GM19043 (cell line): ENCODE measurements at regions not wholly inside any gene's neighbourhood (a gene's known extent, or its start where the extent isn't known, plus 50 kb on each side); places are given as distances from the start of the nearest gene placed in this dataset.

Experiments
- ATAC-seq: cut with Tn5 transposase; IDR thresholded peaks from one replicate; pipeline ENCODE4 v1.9.1; 2021; ENCODE audit warnings: low read depth; ENCODE audit not compliant: unreplicated experiment

DNA sequence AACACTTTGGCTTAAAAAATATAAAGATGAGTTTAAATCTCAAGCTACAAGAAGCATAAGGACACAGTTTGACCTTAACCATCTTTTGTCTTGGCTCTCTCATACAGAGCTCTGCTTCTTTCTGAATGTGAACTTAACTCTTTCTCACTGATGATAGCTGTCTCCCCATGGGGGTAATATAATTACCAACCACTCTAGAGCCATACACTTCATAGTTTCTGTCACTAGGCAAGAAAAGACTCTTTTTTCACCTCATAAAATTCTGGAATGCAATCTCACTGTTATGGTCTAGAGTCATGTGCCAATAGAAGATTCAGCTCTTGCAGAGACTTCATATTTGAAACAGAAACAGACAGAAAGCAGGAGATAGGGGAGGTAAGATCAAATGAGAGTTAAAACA, 481.7 kb upstream of the AGA start:
- ATAC-seq, result no peak

DNA sequence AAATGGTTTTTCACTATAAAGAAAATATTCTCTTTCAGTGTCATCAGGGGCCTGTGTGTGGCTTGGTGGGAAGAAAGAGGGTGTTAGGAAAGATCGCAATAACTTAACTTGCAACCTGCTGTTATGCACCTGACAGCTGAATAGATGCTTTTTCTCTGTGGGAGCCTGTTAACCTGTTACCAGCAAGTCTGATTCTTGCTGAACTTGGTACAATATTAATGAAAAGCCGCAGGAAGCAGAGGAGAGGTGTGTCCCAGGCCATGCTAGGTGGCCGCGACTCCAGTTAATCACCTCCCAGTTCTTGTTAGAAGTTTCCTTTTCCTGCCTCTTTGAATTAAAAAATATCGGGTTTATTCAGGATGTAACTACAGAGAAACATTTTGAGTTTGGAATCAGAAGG, 494.8 kb upstream of the AGA start:
- ATAC-seq, result no peak

DNA sequence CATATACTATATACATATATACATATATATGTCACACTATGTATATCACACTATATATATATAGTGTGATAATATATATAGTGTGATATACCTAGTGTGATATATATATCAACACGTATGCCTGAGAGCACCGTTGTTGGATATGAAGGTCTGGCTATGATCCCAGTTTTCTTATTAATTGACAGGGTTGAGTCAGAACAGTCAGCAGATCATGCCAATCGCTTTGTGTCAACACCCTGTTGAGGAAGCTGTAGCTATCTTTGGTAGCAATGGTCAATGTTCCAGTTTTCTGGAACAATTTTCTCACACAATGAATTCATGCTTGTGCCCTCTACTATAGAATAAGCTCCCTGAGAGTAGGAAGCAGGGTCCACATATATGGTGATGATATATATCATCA, 496.0 kb upstream of the AGA start:
- no peak for ATAC-seq

DNA sequence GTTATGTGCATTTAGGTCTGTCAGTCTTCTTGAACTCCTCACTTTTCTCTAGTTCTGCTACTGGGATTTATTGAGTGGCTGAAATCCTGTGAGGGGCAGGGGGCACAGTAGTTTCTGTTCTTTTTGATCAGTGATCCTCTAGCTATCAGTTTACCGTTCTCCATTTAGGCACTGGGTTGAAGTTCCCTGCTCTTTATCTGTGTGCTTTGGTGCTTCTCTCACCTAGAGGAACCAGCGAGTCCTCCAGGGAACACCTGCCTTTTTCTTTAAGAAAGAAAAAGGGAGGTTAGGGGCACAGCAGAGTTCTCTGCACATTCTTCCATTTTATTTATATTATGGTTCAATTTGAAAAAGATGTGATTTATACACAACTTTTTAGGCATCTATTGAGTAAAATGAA, 503.0 kb upstream of the AGA start:
- no peak for ATAC-seq

DNA sequence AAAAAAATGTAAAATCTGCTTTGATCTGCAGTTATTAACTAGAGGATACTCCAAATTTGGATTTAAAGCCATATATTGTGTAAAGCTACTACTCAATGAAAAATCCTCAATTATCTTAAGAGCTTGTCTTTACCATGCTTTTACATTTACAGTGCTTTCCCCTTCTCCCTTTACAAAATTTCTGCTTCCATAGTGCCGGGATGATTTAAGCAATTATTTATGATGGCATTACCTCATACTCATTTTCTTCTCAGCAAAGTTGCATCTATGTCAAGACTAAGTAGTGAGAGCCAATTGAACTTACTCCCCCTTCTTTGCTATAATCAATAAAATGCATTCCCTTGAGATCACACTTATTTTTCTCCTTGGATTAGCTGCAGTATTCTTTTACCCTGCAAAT, 505.4 kb upstream of the AGA start:
- ATAC-seq, result no peak

DNA sequence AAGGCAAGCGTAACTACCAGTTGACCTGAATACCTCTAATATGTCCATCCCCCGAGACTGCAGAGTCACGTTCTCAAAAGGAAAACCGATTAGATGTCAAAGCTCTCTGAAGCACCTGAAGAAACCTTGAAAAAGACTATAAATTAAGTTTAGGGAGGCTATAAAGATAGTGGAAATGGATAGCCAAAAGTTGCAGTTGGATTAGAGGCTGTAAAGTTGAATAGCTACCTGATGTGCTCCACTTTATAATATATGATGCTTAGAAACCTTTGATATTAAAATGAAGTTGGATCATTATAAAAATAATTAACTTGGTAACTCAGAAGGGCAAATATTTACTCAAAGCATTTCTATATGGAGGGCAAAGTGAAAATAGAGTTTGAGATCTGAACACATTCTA, 506.6 kb upstream of the AGA start:
- ATAC-seq, result no peak

DNA sequence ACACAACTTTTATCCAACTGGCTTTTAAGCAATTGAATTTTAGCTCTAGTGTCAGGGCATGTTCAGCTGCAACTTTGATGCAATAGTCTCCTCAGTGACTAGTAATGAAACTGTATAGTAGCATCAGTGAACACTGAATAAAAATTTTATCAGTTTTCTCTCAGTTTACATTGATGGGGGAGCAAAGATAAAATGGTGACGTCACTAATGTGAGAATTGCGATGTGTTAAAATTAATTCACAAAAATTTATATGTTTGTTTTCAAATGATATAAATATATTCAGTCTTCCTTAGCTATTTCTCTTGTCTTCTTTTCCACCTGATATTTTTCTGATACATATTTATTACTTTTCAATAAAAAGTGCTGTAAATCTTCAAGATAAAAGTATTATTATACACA, 508.8 kb upstream of the AGA start:
- no peak for ATAC-seq

DNA sequence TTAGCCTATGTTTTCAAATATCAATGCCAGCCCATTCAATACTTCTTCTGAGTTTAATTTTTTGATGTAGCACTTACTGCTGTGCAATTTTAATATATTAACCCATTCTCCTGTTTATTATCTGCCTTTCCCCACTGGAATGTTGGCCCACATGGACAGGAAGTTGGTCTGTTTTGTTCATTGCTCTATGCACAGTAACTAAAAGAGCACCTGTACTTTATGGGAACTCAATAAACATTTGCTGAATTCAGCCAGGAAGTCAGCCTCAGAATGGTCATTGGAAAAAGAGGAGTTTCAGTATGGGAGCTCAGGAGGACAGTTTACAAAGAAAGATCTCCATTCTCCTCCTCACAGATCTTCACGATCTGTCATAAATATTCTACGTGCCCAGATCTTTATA, 510.5 kb upstream of the AGA start:
- ATAC-seq, result no peak

DNA sequence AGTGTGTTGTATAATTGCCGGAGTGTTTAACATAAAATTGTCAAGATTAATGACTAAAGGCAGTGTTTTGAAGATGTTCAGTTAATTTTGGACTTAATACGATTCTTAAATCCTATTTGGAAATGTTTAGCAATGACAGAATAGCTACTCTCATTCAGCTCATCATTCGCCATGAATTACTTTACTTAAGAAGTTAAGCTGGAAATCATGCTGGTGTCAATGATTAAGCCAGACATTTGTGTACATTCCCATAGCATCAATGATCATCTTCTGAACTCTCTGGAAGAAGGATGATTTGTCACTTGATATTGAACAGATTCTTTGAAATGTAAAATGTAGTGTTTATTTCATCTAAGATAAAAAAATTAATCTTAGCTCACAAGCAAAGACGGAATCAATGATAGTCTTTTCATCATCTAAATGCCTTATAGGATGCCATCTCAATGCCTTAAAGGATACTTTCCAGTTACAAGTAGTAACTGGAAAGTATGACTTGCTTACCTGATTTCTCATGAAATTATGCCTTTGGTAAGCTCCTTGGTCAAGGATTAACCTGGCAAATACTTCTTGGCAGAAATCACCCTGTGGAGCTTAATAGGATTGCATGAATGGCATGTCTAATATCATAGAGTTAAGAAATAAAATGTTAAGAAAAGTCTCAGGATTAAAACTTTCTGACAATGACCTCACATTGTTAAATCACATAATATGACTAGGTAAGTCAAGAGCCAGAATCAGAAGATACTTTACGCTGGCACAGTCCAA, 515.5 kb upstream of the AGA start:
- no peak for ATAC-seq

DNA sequence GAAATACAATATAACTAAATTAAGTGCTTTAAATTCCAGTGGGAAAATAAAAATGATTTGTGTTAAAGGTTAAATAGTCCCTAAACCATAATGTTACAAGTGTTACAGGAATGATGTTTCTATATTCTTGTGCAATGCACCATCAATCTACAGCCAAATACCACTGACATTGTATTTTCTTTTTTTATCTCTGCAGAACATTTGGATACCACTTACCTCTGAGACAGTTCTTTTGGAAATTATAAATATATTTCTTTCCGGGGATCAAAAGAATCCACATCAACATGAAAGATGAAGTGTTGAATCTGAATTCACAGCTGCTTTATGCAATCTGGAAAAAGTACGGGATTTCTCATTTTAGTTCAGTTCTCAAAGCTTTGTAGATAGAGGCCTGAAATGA, 518.3 kb upstream of the AGA start:
- no peak for ATAC-seq

DNA sequence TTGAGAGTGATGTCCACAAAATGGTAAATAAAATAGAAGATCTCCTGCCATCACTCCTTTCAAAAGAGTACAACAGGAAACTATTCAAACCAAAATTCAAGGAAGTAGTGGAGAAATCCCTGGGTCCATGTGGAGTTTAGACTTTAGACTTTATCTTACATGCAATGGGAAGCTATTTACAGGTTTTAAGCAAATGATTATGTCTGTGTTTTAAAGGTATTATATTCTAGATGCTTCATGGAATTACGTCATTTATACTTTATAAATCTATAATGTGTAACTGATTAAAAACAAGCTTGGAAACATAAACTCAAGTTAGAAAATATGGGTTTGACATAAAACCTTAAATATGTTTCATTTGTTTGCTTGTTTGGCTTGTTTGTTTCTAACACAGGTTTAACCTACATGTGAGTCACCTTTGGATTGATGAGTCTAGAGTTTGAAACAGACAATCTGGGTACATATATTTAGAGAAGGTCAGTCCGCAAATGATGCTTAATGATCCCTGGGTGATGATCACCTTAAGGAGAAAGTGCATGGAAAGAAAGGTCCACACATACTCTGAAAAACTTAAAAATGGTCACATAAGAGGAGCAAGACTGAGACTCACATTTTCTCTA, 519.6 kb upstream of the AGA start:
- no peak for ATAC-seq

DNA sequence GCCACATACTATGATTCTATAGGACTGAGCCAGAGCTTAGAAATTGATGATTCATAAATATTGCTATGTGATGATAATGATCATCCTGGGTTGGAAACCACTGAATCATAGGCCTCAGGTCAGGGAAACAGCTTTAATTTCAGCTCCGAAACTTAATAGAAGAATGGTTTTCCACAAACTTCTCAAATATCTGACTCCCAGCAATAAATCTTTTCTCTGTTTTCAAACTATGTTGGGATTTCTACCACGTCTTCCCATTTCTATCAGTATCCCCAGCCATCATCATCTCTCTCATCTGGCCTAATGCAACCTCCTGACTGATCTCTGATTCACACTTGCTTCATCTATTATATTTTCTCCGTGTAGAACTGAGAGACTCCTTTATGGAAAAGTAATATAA, 521.8 kb upstream of the AGA start:
- ATAC-seq, result no peak

DNA sequence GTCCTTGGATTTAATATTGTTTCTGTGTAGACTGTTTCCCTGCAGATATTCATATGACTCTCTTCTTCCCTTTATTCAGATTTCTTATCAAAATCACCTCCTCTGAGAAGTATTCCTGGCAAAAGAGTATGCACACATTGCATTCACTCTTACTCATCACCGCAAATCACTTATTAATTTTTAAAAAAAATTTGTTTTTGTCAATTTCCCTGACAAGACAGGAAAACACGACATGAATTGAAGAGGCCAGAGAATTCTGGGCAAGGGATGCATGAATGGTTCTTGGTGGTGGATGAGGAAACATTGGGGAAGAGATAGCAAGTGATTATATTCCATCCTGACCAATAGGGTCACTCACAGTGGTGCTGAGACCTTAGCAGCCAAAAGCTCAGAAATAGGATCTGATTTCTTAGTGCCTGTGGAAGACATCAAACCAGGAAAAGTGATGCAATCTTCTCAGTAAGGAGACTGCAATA, 522.5 kb upstream of the AGA start:
- no peak for ATAC-seq

DNA sequence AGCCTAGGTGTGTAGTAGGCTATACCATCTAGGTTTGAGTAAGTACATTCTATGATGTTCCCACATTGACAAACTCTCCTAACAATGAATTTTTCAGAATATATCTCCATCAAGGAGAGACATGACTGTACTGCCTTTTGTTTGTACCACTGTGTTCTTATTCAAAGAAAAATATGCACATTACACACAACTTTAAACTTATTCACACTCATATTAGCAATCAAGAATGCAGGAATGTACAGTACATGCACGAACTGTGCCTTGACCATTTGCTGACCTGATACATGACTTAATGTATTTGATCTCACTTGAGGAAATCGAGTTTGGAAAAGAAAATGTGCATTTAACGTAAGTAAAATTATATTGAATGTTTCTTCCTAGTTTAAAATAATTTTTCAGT, 525.1 kb upstream of the AGA start:
- ATAC-seq, result no peak

DNA sequence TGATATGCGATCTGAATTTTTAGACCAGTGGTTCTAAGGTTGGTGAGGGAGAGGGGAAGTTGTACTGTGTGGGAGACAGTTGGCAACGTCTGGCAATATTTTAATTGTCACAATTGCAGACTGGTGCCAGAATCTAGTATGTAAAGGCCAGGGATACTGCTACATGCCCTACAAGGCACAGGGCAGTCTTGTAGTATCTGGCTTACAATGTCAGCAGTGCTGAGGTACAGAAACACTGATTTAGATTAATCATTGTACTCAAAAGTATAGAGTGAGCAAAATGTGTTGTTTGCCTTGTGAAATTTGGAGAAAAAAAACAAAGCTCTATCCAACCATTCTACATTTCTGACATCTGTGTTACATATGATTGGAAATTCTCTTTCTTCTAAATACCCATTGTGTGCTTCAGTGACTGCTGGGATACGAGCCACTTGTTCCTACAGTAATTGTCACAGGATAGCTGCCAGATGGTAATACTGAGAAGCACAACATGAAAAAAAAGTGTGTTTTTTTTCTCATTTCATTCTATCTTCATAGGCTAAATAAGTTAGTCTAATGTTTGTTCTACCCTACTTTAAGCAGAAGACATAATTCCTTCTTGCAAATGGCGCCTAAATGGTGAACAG, 526.7 kb upstream of the AGA start:
- ATAC-seq, result no peak

DNA sequence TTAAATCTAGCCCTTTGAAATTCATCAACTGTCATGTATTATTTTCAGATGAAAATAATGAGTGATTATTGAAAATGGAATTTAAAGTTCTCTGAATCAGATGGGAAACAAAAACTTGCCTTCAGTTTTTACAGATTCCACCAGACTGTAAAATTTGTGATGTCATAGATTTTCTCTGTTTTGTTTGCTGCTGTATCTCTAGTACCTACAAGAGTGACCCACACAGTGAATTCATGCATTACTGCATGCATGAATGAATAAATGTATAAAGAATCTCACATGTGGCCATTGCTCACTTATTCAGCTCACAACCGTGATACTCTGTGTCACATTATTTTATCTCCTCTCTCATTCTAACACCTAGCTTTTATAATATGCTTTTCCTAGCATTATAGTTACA, 532.2 kb upstream of the AGA start:
- ATAC-seq, result no peak

DNA sequence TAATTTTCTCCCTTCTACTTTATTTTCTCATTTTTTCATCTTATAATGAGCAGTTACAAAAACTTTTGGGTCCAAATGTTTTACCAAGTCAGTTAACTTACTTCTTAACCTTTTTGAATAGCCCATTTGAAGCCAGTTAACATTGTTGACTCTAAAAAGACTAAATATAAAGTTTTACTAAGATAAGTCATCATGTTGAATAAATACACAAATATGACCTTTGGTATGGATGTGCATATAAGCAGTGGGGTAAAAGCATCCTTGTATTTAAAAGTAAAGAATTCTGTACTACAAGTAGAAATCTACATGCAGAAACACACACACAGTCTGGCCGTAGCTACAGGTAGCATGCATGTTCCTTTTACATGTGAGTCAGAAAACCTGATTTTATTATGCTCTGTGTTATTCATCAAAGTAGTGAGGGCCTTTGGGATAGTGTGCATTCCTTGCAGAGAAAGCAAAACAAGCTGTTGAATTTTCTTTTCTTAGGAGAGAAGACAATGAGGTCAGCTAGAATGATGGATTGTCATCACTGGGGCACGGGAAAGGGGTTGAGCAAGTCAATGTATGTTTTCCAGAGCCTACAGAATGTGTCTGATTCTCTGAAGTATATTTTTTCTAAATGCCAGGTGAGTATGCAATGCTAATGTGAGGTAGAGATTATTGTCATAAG, 533.2 kb upstream of the AGA start:
- ATAC-seq, result no peak

DNA sequence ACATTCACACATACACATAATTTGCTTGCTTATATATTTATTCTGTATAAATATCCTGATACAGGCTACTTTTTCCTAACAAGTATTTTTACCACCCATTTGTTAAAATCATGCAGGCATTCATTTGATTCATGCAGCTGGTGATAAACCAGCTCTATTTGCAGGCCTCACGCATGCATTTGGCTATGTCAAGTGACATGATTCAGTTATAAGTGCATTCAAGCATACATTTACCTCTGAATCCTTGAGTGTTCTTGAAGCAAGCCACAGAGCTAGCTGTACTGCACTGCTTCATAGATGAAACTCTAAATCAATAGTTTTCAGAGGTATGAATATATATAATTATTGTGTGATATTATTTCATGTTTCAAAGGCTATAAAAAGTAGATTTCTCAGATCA, 544.0 kb upstream of the AGA start:
- no peak for ATAC-seq

DNA sequence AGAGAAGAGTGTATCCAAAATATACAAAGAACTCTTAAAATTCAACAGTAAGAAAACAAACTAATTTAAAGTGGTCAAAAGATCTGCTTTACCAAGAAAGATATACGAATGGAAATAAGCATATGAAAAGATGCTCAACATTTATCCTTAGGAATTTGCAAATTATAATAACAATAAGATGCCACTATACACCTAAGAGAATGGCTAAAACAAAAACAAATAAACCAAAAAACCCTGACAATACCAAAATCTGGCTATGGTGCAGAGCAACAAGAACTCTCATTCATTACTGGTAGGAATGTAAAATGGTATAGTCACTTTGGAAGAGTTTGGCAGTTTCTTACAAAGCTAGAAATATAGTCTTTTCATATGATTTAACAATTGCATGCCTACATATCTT, 545.7 kb upstream of the AGA start:
- no peak for ATAC-seq

DNA sequence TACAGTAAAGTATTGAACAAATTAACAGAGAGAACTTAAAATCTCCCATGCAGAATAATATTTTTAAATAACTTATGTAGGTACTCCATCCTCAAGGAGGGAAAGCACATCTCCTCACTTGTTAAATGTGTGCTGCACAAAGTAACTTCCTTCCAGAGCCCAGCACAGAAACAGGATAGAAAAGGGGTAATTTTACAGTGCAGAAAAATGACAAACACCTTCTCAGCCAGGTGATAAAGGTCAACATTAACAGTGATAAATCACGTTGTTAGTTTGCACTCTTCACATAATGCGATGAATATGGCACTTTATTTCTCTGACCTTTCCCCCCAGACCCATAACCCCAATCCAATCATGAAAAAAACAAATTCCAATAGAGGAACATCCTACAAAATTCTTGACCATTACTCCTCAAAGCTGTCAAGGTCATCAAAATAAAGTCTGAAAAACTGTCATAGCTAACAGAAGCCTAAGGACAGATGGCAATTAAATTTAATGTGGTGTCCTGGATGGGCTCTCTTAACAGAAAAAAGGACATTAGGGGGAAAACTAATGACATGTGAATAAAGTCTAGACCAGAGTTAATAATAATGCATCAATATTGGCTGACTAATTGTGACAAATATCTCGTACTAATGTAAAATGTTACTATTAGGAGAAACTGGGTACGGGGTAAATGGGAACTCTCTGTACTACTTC, 547.4 kb upstream of the AGA start:
- ATAC-seq, result no peak

DNA sequence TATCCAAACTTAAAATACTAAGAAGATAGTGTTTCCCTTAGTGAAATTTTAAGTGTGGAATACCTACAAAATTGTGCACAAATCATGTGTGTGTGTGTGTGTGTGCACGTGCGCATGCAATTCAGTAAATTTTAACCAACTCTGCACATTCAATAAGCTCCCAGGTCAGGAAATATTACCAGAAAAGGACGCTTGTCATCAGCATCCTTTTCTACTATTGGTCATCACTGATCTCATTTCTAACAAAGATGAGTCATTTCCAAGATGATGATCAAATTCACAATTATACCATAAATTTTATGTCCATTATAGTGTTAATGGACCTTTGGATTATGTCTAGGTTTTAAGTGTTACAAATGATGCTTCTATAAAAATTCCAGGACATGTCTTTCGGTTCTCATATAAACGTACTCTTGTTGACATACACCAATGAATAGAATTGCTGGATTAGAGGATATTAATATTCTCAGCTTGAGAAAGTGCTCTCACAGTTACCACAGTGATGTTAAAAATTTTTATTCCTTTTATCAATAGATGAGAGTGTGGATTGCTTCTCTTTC, 560.9 kb upstream of the AGA start:
- no peak for ATAC-seq
